C4-2B (cell line): ENCODE measurements at regions not wholly inside any gene's neighbourhood (a gene's known extent, or its start where the extent isn't known, plus 50 kb on each side); places are given as distances from the start of the nearest gene placed in this dataset.

Experiments used
- ZFX ChIP-seq: fragments of 450-650 bp; IDR thresholded peaks from 2 replicates; pipeline ENCODE4 v1.6.1; 2017
- TF ChIP-seq, protein P1 (sequence below): fragments of 450-650 bp; conservative IDR thresholded peaks from 2 replicates; pipeline ENCODE4 v1.5.1; 2017; ENCODE audit warnings: mild to moderate bottlenecking

GRCh38 chr19:29056535-29056934 lies 156.4 kb downstream of the UQCRFS1 start:
- TF ChIP-seq, protein P1, sequence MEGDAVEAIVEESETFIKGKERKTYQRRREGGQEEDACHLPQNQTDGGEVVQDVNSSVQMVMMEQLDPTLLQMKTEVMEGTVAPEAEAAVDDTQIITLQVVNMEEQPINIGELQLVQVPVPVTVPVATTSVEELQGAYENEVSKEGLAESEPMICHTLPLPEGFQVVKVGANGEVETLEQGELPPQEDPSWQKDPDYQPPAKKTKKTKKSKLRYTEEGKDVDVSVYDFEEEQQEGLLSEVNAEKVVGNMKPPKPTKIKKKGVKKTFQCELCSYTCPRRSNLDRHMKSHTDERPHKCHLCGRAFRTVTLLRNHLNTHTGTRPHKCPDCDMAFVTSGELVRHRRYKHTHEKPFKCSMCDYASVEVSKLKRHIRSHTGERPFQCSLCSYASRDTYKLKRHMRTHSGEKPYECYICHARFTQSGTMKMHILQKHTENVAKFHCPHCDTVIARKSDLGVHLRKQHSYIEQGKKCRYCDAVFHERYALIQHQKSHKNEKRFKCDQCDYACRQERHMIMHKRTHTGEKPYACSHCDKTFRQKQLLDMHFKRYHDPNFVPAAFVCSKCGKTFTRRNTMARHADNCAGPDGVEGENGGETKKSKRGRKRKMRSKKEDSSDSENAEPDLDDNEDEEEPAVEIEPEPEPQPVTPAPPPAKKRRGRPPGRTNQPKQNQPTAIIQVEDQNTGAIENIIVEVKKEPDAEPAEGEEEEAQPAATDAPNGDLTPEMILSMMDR, result no peak
- TF ChIP-seq ZFX, result no peak
